HepG2 (cell line): ENCODE measurements at regions not wholly inside any gene's neighbourhood (a gene's known extent, or its start where the extent isn't known, plus 50 kb on each side); places are given as distances from the start of the nearest gene placed in this dataset.

Source experiments
- ARNTL ChIP-seq: sonication (generic); formaldehyde crosslinking; IDR thresholded peaks from 2 replicates; pipeline ENCODE4 v1.4.0; 2020; ENCODE audit warnings: mild to moderate bottlenecking, missing genetic modification reagents
- ASH2L ChIP-seq: fragments of 300-600, 200-600 bp; sonication (generic); IDR thresholded peaks from 2 replicates; pipeline ENCODE4 v1.7.0; 2017; ENCODE audit warnings: low read depth, mild to moderate bottlenecking, moderate library complexity, mixed read lengths, low read length; ENCODE audit not compliant: insufficient read length
- FOSL2 ChIP-seq: sonication (generic); formaldehyde crosslinking; IDR thresholded peaks from 2 replicates; pipeline ENCODE4 v1.4.0; 2020; ENCODE audit warnings: missing genetic modification reagents
- GABPB1 ChIP-seq: IDR thresholded peaks from 2 replicates; pipeline ENCODE4 v1.6.1; 2016; ENCODE audit warnings: mild to moderate bottlenecking, missing genetic modification reagents, moderate library complexity, missing compliant biosample characterization
- GFI1 ChIP-seq: sonication (generic); formaldehyde crosslinking; IDR thresholded peaks from 2 replicates; pipeline ENCODE4 v1.5.0; 2020; ENCODE audit warnings: missing genetic modification reagents, mild to moderate bottlenecking, borderline replicate concordance
- ISL2 ChIP-seq: sonication (generic); formaldehyde crosslinking; IDR thresholded peaks from 2 replicates; pipeline ENCODE4 v1.5.0; 2020; ENCODE audit warnings: missing genetic modification reagents
- KAT8 ChIP-seq: IDR thresholded peaks from 2 replicates; pipeline ENCODE4 v1.6.1; 2016; ENCODE audit warnings: missing genetic modification reagents, missing compliant biosample characterization
- MED1 ChIP-seq: sonication (generic); formaldehyde crosslinking; IDR thresholded peaks from 2 replicates; pipeline ENCODE4 v1.4.0; 2020; ENCODE audit warnings: missing genetic modification reagents
- NCOA2 ChIP-seq: sonication (generic); formaldehyde crosslinking; IDR thresholded peaks from 2 replicates; pipeline ENCODE4 v1.8.0; 2022; ENCODE audit warnings: inconsistent platforms
- NFIC ChIP-seq: IDR thresholded peaks from 2 replicates; pipeline ENCODE4 v1.6.1; 2012; ENCODE audit warnings: mild to moderate bottlenecking, low read length, inconsistent platforms
- PHB2 ChIP-seq: fragments of 450-650 bp; IDR thresholded peaks from 2 replicates; pipeline ENCODE4 v1.6.1; 2018; ENCODE audit not compliant: partially characterized antibody
- RFXANK ChIP-seq: IDR thresholded peaks from 2 replicates; pipeline ENCODE4 v1.6.1; 2016
- SMAD1 ChIP-seq: sonication (generic); formaldehyde crosslinking; IDR thresholded peaks from 2 replicates; pipeline ENCODE4 v1.4.0; 2020; ENCODE audit warnings: missing genetic modification reagents, low read depth, mild to moderate bottlenecking, borderline replicate concordance
- ZNF331 ChIP-seq: sonication (generic); formaldehyde crosslinking; IDR thresholded peaks from 2 replicates; pipeline ENCODE4 v1.4.0; 2020; ENCODE audit warnings: missing genetic modification reagents
- TF ChIP-seq, protein P1 (sequence below): sonication (generic); formaldehyde crosslinking; IDR thresholded peaks from 2 replicates; pipeline ENCODE4 v1.5.1; 2020; ENCODE audit warnings: mild to moderate bottlenecking, missing genetic modification reagents, borderline replicate concordance
- TF ChIP-seq, protein P2 (sequence below): sonication (generic); formaldehyde crosslinking; IDR thresholded peaks from 2 replicates; pipeline ENCODE4 v1.4.0; 2020; ENCODE audit warnings: missing genetic modification reagents
- TF ChIP-seq, protein P3 (sequence below): sonication (generic); formaldehyde crosslinking; IDR thresholded peaks from 2 replicates; pipeline ENCODE4 v1.4.0; 2020; ENCODE audit warnings: missing genetic modification reagents, borderline replicate concordance

DNA sequence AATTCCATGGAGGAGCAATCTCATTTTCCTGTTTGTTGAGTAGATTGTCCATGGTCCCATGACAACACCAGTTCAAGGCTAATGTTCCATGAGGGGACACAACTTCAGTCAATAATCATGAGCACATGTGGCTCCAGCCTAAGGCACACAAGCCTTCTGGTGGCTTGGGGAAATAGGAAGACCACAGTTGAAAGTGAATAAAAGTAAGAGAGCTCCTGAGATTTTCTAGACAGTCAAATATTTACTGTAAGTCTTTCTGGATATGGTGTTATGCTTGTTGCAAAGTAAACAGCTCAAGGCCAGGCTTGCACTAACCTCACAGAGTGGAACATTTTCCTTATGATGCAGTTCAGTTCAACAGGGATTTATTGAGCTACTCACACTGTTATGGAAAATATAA, 206.9 kb upstream of the SLC38A2 start (continued):
- TF ChIP-seq, protein P1, sequence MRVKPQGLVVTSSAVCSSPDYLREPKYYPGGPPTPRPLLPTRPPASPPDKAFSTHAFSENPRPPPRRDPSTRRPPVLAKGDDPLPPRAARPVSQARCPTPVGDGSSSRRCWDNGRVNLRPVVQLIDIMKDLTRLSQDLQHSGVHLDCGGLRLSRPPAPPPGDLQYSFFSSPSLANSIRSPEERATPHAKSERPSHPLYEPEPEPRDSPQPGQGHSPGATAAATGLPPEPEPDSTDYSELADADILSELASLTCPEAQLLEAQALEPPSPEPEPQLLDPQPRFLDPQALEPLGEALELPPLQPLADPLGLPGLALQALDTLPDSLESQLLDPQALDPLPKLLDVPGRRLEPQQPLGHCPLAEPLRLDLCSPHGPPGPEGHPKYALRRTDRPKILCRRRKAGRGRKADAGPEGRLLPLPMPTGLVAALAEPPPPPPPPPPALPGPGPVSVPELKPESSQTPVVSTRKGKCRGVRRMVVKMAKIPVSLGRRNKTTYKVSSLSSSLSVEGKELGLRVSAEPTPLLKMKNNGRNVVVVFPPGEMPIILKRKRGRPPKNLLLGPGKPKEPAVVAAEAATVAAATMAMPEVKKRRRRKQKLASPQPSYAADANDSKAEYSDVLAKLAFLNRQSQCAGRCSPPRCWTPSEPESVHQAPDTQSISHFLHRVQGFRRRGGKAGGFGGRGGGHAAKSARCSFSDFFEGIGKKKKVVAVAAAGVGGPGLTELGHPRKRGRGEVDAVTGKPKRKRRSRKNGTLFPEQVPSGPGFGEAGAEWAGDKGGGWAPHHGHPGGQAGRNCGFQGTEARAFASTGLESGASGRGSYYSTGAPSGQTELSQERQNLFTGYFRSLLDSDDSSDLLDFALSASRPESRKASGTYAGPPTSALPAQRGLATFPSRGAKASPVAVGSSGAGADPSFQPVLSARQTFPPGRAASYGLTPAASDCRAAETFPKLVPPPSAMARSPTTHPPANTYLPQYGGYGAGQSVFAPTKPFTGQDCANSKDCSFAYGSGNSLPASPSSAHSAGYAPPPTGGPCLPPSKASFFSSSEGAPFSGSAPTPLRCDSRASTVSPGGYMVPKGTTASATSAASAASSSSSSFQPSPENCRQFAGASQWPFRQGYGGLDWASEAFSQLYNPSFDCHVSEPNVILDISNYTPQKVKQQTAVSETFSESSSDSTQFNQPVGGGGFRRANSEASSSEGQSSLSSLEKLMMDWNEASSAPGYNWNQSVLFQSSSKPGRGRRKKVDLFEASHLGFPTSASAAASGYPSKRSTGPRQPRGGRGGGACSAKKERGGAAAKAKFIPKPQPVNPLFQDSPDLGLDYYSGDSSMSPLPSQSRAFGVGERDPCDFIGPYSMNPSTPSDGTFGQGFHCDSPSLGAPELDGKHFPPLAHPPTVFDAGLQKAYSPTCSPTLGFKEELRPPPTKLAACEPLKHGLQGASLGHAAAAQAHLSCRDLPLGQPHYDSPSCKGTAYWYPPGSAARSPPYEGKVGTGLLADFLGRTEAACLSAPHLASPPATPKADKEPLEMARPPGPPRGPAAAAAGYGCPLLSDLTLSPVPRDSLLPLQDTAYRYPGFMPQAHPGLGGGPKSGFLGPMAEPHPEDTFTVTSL (CRISPR knock-in tag): peak; percentile 72; the same call in 1 of the 2 replicates
- TF ChIP-seq GFI1 (CRISPR knock-in tag): peak; percentile 97
- TF ChIP-seq RFXANK: no peak
- no peak for TF ChIP-seq PHB2
- TF ChIP-seq ZNF331: peak; percentile 67
- peak; percentile 81 for TF ChIP-seq ISL2 (CRISPR knock-in tag)
- peak; percentile 57 for TF ChIP-seq FOSL2 (CRISPR knock-in tag)
- TF ChIP-seq, protein P2, sequence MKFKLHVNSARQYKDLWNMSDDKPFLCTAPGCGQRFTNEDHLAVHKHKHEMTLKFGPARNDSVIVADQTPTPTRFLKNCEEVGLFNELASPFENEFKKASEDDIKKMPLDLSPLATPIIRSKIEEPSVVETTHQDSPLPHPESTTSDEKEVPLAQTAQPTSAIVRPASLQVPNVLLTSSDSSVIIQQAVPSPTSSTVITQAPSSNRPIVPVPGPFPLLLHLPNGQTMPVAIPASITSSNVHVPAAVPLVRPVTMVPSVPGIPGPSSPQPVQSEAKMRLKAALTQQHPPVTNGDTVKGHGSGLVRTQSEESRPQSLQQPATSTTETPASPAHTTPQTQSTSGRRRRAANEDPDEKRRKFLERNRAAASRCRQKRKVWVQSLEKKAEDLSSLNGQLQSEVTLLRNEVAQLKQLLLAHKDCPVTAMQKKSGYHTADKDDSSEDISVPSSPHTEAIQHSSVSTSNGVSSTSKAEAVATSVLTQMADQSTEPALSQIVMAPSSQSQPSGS (CRISPR knock-in tag): no peak
- TF ChIP-seq NFIC: peak; percentile 55; the same call in 1 of the 2 replicates
- TF ChIP-seq, protein P3, sequence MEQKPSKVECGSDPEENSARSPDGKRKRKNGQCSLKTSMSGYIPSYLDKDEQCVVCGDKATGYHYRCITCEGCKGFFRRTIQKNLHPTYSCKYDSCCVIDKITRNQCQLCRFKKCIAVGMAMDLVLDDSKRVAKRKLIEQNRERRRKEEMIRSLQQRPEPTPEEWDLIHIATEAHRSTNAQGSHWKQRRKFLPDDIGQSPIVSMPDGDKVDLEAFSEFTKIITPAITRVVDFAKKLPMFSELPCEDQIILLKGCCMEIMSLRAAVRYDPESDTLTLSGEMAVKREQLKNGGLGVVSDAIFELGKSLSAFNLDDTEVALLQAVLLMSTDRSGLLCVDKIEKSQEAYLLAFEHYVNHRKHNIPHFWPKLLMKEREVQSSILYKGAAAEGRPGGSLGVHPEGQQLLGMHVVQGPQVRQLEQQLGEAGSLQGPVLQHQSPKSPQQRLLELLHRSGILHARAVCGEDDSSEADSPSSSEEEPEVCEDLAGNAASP (CRISPR knock-in tag): peak; percentile 11; the same call in 1 of the 2 replicates
- peak; percentile 42 for TF ChIP-seq ASH2L
- TF ChIP-seq MED1 (CRISPR knock-in tag): peak; percentile 91
- TF ChIP-seq KAT8 (CRISPR knock-in tag): peak; percentile 22; the same call in 1 of the 2 replicates
- TF ChIP-seq NCOA2 (CRISPR knock-in tag): peak; percentile 79
- no peak for TF ChIP-seq GABPB1 (CRISPR knock-in tag)
- TF ChIP-seq ARNTL (CRISPR knock-in tag): peak; percentile 66; the same call in 1 of the 2 replicates
- TF ChIP-seq SMAD1 (CRISPR knock-in tag): no peak
